ENCODE measurements at regions not wholly inside any gene's neighbourhood (a gene's known extent, or its start where the extent isn't known, plus 50 kb on each side); places are given as distances from the start of the nearest gene placed in this dataset.

DNA sequence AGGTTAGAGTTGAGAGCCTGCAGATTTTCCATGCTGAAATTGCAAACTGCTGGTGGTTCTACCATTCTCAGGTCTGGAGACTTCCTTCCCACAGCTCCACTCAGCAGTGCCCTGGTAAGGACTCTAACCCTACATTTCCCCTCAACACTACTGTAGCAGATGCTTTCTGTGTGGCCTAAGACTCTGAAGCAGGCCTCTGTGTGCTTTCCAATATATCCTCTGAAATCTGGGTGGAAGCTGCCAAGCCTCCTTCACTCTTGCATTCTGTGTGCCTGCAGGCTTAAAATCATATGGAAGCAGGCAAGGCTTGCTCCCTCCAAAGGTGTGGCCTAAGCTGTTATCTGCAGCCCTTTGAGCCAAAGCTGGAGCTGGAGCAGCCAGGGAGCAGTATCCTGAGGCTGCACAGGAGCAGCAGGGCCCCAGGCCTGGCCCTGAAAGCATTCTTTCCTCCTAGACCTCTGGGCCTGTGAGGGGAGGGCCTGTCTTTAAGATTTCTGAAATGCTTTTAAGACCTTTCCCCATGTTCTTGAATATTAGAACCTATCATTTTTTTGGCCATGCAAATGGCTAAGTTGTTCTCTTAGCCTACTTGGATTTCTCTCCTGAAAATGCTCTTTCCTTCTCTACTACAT, 134.1 kb upstream of the TSHZ3 start:
- Histone ChIP-seq H3K14ac (replicated peaks; ENCODE audit: low read depth, low read length) (no peak overlapping the region), H2BK5ac (ENCODE audit: low read depth, low read length, poor library complexity, severe bottlenecking) (no peak overlapping the region), H3K4me2 (ENCODE audit: low read depth, low read length) (no peak overlapping the region), H2AK9ac (replicated peaks; ENCODE audit: low read depth, low read length, poor library complexity) (no peak overlapping the region), H3K27ac (ENCODE audit: insufficient read depth, low read length) (no peak overlapping the region), H3K4ac (ENCODE audit: low read depth, low read length) (no peak overlapping the region), H3K9ac (ENCODE audit: low read depth, low read length) (no peak overlapping the region), H4K5ac (ENCODE audit: low read depth, low read length) (no peak overlapping the region), H2AK5ac (ENCODE audit: low read depth, low read length) (no peak overlapping the region), H4K91ac (ENCODE audit: insufficient read depth, low read depth, low read length) (no peak overlapping the region), H2AFZ (replicated peaks; ENCODE audit: low read length, poor library complexity) (no peak overlapping the region), H2BK15ac (ENCODE audit: low read depth, low read length) (no peak overlapping the region), H4K8ac (ENCODE audit: low read depth in 2 of 2, low read length in 2 of 2) (no peak overlapping the region), H3K23ac (ENCODE audit: low read depth, low read length) (no peak overlapping the region), H4K20me1 (ENCODE audit: insufficient read depth, low read length) (no peaks in the 10 kb centered on the region), H3K79me1 (ENCODE audit: low read depth in 1 of 2, low read length in 2 of 2) (no peaks in the 10 kb centered on the region), H3K9me3 (ENCODE audit: control insufficient read depth, insufficient read depth, low read length) (no peaks in the 10 kb centered on the region), H2BK120ac (ENCODE audit: low read depth, low read length) (no peak overlapping the region), H3K56ac (ENCODE audit: extremely low read depth, insufficient read depth, low read length) (no peak overlapping the region), H3K18ac (ENCODE audit: low read depth, low read length) (no peak overlapping the region), H2BK20ac (ENCODE audit: low read depth, low read length) (no peak overlapping the region), H3K9me1 (ENCODE audit: insufficient read depth, low read length) (no peaks in the 10 kb centered on the region), H3K4me3 (ENCODE audit: insufficient read depth, low read depth, low read length) (no peak overlapping the region), H3K4me1 (ENCODE audit: control insufficient read depth, insufficient read depth, low read length) (no peaks in the 10 kb centered on the region), H3K36me3 (ENCODE audit: control insufficient read depth, insufficient read depth, low read length) (no peaks in the 10 kb centered on the region), H3K27me3 (ENCODE audit: control insufficient read depth, insufficient read depth, low read length) (no peaks in the 10 kb centered on the region)
- DNase-seq (no peak), ATAC-seq (ENCODE audit: low read depth) (no peak)
- no TSS peak for BruUV-seq (replicated peaks)
- TF ChIP-seq MAZ (IDR thresholded peaks at IDR 0.05; ENCODE audit: borderline replicate concordance, low read depth, low read length) (no peak), NFE2L2 (IDR thresholded peaks at IDR 0.05; ENCODE audit: low read depth, low read length) (no peak), SMC3 (IDR thresholded peaks at IDR 0.05; ENCODE audit: low read depth, low read length) (no peak), RFX5 (IDR thresholded peaks at IDR 0.05; ENCODE audit: low read depth, low read length) (no peak), FOS (IDR thresholded peaks at IDR 0.05; ENCODE audit: low read depth, low read length) (no peak), RCOR1 (IDR thresholded peaks at IDR 0.05; ENCODE audit: insufficient replicate concordance, low read length) (no peak), POLR2A (IDR thresholded peaks at IDR 0.05; ENCODE audit: low read depth, low read length) (no peak), RAD21 (IDR thresholded peaks at IDR 0.05; ENCODE audit: low read length) (no peak), MXI1 (IDR thresholded peaks at IDR 0.05; ENCODE audit: borderline replicate concordance, low read depth, low read length) (no peak), CHD1 (IDR thresholded peaks at IDR 0.05; ENCODE audit: low read depth, low read length) (no peak), BHLHE40 (IDR thresholded peaks at IDR 0.05; ENCODE audit: low read depth, low read length) (no peak)
- TF ChIP-seq, protein P1, sequence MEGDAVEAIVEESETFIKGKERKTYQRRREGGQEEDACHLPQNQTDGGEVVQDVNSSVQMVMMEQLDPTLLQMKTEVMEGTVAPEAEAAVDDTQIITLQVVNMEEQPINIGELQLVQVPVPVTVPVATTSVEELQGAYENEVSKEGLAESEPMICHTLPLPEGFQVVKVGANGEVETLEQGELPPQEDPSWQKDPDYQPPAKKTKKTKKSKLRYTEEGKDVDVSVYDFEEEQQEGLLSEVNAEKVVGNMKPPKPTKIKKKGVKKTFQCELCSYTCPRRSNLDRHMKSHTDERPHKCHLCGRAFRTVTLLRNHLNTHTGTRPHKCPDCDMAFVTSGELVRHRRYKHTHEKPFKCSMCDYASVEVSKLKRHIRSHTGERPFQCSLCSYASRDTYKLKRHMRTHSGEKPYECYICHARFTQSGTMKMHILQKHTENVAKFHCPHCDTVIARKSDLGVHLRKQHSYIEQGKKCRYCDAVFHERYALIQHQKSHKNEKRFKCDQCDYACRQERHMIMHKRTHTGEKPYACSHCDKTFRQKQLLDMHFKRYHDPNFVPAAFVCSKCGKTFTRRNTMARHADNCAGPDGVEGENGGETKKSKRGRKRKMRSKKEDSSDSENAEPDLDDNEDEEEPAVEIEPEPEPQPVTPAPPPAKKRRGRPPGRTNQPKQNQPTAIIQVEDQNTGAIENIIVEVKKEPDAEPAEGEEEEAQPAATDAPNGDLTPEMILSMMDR (conservative IDR thresholded peaks at IDR 0.05; ENCODE audit: low read depth, low read length): no peak
- TF ChIP-seq, protein P2, sequence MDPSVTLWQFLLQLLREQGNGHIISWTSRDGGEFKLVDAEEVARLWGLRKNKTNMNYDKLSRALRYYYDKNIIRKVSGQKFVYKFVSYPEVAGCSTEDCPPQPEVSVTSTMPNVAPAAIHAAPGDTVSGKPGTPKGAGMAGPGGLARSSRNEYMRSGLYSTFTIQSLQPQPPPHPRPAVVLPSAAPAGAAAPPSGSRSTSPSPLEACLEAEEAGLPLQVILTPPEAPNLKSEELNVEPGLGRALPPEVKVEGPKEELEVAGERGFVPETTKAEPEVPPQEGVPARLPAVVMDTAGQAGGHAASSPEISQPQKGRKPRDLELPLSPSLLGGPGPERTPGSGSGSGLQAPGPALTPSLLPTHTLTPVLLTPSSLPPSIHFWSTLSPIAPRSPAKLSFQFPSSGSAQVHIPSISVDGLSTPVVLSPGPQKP (IDR thresholded peaks at IDR 0.05; ENCODE audit: borderline replicate concordance, low read depth, low read length): no peak
- CTCF ChIA-PET: no interaction called here
- intact Hi-C loops (cut with micrococcal nuclease) (no loop called here), dilution Hi-C loops (cut with HindIII; ENCODE audit: low sequenced_read_pairs, unreplicated experiment) (no loop called here), in situ Hi-C loops (cut with MboI; ENCODE audit: low sequenced_read_pairs) (no loop called here)
- POLR2A ChIA-PET (ENCODE audit: unreplicated experiment): no interaction called here

Measured in IMR-90 (cell line).